ENCODE measurements at regions not wholly inside any gene's neighbourhood (a gene's known extent, or its start where the extent isn't known, plus 50 kb on each side); places are given as distances from the start of the nearest gene placed in this dataset.

- no peak for DNase-seq (ENCODE audit: low spot score)
Measured at GRCh38 chr10:62873866-62874265, 57.7 kb upstream of the EGR2 start.

- DNase-seq (ENCODE audit: low spot score): no peak
Measured at GRCh38 chr10:62870866-62871265, 54.7 kb upstream of the EGR2 start.

- no peak for DNase-seq (ENCODE audit: low spot score)
Measured at GRCh38 chr10:62869958-62870357, 53.8 kb upstream of the EGR2 start.

- no peak for DNase-seq (ENCODE audit: low spot score)
Measured at GRCh38 chr10:62866941-62867340, 50.8 kb upstream of the EGR2 start.

GRCh38 chr10:62866451-62866850 is 50.3 kb upstream of the EGR2 start:
- DNase-seq (ENCODE audit: low spot score): no peak
